ENCODE measurements at regions not wholly inside any gene's neighbourhood (a gene's known extent, or its start where the extent isn't known, plus 50 kb on each side); places are given as distances from the start of the nearest gene placed in this dataset.

- no peak for TF ChIP-seq POLR2AphosphoS5 (IDR thresholded peaks at IDR 0.05; ENCODE audit: insufficient read depth in 1 of 2, low read depth in 1 of 2)
- TF ChIP-seq, protein P1, sequence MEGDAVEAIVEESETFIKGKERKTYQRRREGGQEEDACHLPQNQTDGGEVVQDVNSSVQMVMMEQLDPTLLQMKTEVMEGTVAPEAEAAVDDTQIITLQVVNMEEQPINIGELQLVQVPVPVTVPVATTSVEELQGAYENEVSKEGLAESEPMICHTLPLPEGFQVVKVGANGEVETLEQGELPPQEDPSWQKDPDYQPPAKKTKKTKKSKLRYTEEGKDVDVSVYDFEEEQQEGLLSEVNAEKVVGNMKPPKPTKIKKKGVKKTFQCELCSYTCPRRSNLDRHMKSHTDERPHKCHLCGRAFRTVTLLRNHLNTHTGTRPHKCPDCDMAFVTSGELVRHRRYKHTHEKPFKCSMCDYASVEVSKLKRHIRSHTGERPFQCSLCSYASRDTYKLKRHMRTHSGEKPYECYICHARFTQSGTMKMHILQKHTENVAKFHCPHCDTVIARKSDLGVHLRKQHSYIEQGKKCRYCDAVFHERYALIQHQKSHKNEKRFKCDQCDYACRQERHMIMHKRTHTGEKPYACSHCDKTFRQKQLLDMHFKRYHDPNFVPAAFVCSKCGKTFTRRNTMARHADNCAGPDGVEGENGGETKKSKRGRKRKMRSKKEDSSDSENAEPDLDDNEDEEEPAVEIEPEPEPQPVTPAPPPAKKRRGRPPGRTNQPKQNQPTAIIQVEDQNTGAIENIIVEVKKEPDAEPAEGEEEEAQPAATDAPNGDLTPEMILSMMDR (IDR thresholded peaks at IDR 0.05), result no peak
- no peak for TF ChIP-seq POLR2A (IDR thresholded peaks at IDR 0.05)
Observed at GRCh38 chr11:100631316-100631715, 55.8 kb upstream of the ARHGAP42 start.

Data from vagina (tissue), 2 donors.